ENCODE measurements at regions not wholly inside any gene's neighbourhood (a gene's known extent, or its start where the extent isn't known, plus 50 kb on each side); places are given as distances from the start of the nearest gene placed in this dataset.
A peak's percentile ranks its signal among the peaks of the same experiment; 100 is the strongest.

DNA sequence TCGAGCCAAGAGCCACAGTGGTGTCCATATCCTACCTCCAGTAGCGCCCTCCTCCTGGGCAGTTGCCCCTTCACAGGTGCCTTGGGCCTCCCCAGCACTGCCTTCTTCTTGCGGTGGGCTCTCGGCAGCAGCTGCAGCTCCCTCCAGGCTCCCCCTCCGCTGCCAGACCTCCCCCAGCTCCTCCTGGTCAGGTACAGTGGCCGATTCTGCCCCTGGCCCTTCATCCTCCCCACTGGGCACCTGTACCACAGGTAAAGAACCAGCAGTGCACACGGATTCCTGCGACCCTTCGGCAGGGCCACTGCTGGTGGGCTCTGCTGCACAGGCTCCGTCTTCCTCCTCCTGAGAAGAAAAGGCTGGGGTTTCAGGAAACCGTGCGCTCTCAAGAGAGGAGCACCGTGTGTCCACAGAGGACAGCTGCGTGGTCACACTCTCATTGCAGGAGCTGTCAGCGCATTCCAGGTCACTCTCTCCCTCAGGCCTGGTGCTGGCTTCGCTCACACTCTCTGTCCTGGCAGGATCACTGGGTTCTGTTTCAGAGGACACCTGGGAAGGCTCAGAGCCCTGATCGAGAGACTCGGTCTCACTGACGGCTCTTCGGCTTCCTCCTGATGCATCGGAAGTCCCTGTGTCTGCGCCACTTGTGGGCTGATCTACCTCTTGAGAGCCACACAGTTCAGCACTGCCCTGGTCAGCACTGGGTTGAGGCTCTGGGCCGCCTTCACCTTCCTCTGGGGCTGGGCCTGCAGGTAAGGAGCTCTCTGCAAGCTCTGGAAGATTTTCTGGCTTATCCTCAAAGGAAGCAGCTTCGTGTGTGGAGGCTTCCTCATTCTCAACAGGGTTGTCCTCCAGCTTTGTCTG lies 147.4 kb upstream of the STK17B start:
- Mint-ChIP-seq H3K27ac (peak overlapping the region in 1 of 3 experiments; percentile 86; a peak in 2 of 7 replicates), H3K4me1 (peaks cover 13 to 19% of the 10 kb centered on the region in 2 experiments), H3K9me3 (no peaks in the 10 kb centered on the region), H3K4me3 (no peak overlapping the region), H3K27me3 (ENCODE audit: low read depth) (no peaks in the 10 kb centered on the region), H3K36me3 (ENCODE audit: insufficient read depth in 1 of 3, low read depth in 3 of 3) (no peaks in the 10 kb centered on the region)
- no peak for DNase-seq
- Histone ChIP-seq H4K5ac (ENCODE audit: insufficient read length, low read depth, low read length) (no peak overlapping the region), H4K20me1 (ENCODE audit: control insufficient read depth, insufficient read depth, insufficient read length) (peaks cover 2% of the 10 kb centered on the region), H3K56ac (ENCODE audit: insufficient read length, low read depth, low read length) (no peak overlapping the region), H2BK5ac (ENCODE audit: insufficient read length, low read length) (no peak overlapping the region), H3K14ac (ENCODE audit: insufficient read depth, low read length) (no peak overlapping the region), H3K4ac (ENCODE audit: low read depth, low read length) (no peak overlapping the region), H3K9ac (ENCODE audit: extremely low read depth, insufficient read length, low read length) (no peak overlapping the region), H4K91ac (ENCODE audit: insufficient read length, low read depth, low read length) (no peak overlapping the region), H3K23ac (ENCODE audit: insufficient read length, low read depth, low read length) (no peak overlapping the region), H3K18ac (ENCODE audit: insufficient read length, low read depth, low read length) (no peak overlapping the region), H3K4me1 (ENCODE audit: insufficient read depth, low read length) (no peaks in the 10 kb centered on the region), H3K27me3 (ENCODE audit: insufficient read depth, low read length) (no peaks in the 10 kb centered on the region), H2BK120ac (ENCODE audit: low read depth, low read length, poor library complexity, severe bottlenecking) (no peak overlapping the region), H3K9me3 (ENCODE audit: control insufficient read depth, low read depth, low read length) (no peaks in the 10 kb centered on the region), H3K27ac (ENCODE audit: insufficient read length, low read depth, low read length) (no peak overlapping the region), H4K8ac (replicated peaks; ENCODE audit: insufficient read length, low read depth, low read length) (no peak overlapping the region), H2AK5ac (ENCODE audit: insufficient read length, low read length) (no peak overlapping the region), H3K79me2 (ENCODE audit: insufficient read depth, low read length) (no peaks in the 10 kb centered on the region), H3T11ph (ENCODE audit: low read length) (no peak overlapping the region), H2BK20ac (ENCODE audit: low read depth, low read length, poor library complexity, severe bottlenecking) (no peak overlapping the region), H2BK12ac (ENCODE audit: insufficient read length, low read depth, low read length) (no peak overlapping the region), H3K23me2 (ENCODE audit: insufficient read length, low read depth, low read length, poor library complexity, severe bottlenecking) (no peaks in the 10 kb centered on the region), H2AFZ (ENCODE audit: low read length) (no peak overlapping the region), H3K79me1 (ENCODE audit: insufficient read depth, low read depth, low read length, poor library complexity, severe bottlenecking) (no peaks in the 10 kb centered on the region), H2BK15ac (ENCODE audit: low read depth, low read length) (no peak overlapping the region), H3K4me2 (ENCODE audit: insufficient read depth, insufficient read length, low read length) (no peak overlapping the region)
- WGBS (ENCODE audit: extremely low coverage, insufficient read length, low lambda C conversion rate), result no CpG with 5 or more reads among the region's 24 CpGs
- no peak for TF ChIP-seq CTCF (conservative IDR thresholded peaks at IDR 0.05)

Data from H9 (cell line).